ENCODE measurements at regions not wholly inside any gene's neighbourhood (a gene's known extent, or its start where the extent isn't known, plus 50 kb on each side); places are given as distances from the start of the nearest gene placed in this dataset.
A peak's percentile ranks its signal among the peaks of the same experiment; 100 is the strongest.

DNA sequence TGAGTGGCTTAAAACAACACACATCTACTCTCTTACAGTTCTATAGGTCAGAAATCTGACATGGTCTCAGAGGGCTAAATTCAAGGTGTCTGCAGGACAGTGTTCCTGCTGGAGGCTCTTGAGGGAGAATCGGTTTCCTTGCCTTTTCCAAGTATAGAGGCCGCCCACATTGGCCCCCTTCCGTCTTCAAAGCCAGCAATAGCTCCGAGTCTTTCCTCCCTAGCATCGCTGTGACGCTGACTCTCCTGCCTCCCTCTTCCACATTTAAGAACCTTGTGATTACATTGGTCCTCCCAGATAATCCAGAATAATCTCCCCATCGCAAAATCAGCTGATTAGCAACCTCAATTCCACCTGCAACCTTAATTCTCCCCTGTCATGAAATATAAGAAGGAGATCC lies 81.3 kb upstream of the IER5L start:
- DNase-seq (ENCODE audit: low read depth): no peak
- H3K4me3 ChIP-seq (ENCODE audit: control insufficient read depth, low read depth, low read length): no peak overlapping the region
- TF ChIP-seq, protein P1, sequence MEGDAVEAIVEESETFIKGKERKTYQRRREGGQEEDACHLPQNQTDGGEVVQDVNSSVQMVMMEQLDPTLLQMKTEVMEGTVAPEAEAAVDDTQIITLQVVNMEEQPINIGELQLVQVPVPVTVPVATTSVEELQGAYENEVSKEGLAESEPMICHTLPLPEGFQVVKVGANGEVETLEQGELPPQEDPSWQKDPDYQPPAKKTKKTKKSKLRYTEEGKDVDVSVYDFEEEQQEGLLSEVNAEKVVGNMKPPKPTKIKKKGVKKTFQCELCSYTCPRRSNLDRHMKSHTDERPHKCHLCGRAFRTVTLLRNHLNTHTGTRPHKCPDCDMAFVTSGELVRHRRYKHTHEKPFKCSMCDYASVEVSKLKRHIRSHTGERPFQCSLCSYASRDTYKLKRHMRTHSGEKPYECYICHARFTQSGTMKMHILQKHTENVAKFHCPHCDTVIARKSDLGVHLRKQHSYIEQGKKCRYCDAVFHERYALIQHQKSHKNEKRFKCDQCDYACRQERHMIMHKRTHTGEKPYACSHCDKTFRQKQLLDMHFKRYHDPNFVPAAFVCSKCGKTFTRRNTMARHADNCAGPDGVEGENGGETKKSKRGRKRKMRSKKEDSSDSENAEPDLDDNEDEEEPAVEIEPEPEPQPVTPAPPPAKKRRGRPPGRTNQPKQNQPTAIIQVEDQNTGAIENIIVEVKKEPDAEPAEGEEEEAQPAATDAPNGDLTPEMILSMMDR (conservative IDR thresholded peaks at IDR 0.05; ENCODE audit: control insufficient read depth, insufficient read depth, low read depth, low read length): no peak

DNA sequence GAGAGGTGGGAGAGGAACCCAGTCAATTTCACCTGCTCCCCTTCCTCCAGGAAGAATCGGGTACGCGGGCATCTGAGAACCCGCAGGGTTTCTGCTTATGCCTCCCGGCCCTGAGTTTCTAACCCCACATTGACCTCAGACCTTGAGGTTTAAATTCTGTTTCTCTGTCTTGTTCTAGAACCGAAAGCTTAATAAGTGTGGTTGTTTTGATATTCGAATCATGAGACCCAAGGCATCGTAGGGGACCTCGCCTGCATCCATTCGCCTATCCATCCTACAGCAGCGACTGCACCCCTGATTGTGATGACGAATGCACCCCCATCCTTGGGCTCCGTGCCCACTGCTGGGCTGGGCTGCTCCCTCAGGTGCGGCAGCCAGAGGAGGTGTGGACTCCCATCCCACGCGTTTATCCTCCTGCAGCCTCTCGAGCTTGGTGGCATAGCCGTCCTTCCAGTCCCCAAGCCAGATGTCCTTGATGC lies 80.8 kb upstream of the IER5L start:
- TF ChIP-seq, protein P1 (conservative IDR thresholded peaks at IDR 0.05; ENCODE audit: control insufficient read depth, insufficient read depth, low read depth, low read length): no peak
- peak overlapping the region; percentile 21 for H3K4me3 ChIP-seq (ENCODE audit: control insufficient read depth, low read depth, low read length)
- no peak for DNase-seq (ENCODE audit: low read depth)

DNA sequence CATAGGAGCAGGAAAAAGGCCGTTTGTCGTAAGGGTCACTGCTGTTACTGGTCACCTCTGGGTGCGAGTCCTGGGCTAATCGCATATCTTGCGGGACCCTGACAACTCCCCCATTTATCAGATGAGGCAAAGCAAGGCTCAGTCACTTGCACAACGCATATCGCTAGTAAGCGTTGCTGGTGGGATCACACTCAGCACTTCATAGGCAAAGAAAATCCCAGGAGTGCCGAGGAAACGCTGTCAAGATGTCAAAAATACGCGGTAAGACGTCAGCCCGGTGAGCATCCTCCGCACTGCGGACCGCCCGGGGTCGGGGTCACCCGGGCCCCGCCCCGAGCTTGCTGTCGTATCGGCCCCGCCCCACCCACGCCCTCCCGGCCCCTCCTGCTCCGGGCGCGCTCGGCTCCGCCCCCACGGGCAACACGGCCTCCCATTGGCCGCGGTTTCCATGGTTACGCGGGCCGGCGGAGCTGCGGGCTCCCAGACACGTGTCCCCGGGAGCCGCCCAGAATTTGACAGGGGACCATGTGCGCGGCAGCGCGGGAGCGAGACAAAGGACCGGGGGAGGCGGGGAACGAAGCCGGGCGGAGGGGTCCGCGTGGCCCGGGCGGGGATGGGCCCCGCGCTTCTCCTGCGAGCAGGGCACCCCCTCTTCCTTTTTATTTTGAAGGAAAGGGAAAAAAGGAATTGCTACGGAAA lies 80.2 kb upstream of the IER5L start:
- peak; percentile 86 for DNase-seq (ENCODE audit: low read depth)
- TF ChIP-seq, protein P1 (conservative IDR thresholded peaks at IDR 0.05; ENCODE audit: control insufficient read depth, insufficient read depth, low read depth, low read length): no peak
- H3K4me3 ChIP-seq (ENCODE audit: control insufficient read depth, low read depth, low read length): peak overlapping the region; percentile 24

DNA sequence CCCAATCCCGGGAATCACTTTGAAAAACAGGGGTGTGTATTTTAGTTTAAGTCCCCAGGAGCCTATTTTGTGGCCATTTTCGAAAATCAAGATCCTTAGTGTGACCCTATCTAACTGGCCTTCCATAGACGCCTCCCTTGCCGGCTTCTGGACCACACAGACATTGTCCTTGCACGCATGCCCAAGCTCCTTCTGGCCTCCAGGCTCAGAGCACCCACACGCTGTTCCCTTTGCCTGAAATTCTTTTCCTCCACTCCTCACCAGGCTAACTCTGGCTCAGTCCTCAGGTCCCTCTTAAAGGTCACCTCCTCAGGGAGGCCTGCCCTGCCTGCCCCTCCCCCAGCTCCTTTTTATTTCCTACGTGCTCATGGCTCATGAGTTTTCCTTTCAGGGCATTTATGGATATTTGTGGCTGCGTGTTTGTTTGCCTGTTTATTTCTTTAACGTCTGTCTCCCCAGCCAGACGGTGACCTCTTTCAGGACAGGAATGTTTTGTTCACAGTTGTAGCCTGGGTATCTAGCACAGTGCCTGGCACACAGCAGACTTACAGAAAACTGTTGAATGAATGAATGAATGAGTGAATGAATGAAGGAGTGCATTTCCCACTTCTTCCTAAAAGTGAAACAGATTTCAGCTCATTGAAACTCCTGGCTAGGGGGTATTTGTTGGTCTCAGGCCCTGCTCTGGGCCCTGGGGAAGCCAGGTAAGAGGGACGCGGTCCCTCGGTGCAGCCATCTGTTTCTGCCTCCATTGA lies 79.1 kb upstream of the IER5L start:
- TF ChIP-seq, protein P1 (conservative IDR thresholded peaks at IDR 0.05; ENCODE audit: control insufficient read depth, insufficient read depth, low read depth, low read length): no peak
- no peak overlapping the region for H3K4me3 ChIP-seq (ENCODE audit: control insufficient read depth, low read depth, low read length)
- DNase-seq (ENCODE audit: low read depth): no peak

DNA sequence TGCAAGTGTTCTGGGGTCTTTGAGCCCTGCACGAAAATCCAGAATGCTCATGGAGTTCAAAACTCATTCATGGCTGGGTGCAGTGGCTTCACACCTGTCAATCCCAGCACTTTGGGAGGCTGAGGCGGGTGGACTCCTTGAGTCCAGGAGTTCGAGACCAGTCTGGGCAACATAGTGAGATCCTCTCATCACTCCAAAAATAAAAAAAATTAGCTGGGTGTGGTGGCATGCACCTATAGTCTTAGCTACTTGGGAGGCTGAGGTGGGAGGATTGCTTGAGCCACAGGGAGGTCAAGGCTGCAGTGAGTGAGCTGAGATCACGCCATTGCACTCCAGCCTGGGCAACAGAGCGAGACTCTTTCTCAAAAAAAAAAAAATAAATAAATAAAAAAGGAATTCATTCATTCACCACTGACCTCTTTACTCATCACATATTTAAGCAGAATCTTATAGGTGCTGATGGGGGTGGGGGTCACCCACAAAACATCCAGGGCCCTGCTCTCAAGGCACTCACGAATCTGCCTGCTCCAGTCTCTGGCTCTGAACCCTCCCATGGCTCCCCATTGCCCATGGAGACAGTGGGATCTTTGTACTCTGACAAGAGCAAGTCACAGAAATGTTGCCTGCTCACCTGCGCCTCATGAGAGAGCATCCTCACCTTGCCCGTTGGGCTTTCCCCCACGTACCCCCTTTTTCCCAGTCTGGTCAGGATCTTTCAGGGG lies 76.7 kb upstream of the IER5L start:
- DNase-seq (ENCODE audit: low read depth): no peak

DNA sequence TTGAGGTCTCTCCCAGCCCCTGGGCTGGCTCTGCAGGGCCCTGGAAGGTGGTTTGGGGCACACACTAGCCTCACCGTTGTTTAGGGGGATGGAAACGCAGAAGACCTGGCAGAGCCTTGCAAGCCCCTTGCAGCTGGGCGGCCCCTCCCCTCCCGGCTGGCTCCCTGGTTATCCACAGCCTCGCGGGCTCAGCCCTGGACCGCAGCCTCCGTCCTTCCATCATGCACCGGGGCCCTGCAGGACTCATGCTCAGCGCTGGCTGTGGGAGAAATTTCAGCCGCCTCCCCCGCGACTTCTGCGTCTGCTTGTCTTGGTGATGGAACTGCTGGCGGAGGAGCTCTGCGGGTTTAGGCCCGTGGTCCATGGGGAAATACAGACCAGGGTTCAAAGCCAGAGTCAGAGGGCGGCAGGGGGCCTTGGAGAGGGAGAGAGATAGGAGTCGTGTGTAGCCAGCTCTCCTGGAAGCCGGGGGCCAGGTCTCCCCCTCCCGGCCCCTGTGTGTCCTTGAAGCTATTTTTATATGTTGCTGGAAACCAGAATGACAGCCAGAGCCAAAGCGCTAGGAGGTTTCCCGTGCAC lies 75.8 kb upstream of the IER5L start:
- peak; percentile 60 for DNase-seq (ENCODE audit: low read depth)
- TF ChIP-seq, protein P1 (conservative IDR thresholded peaks at IDR 0.05; ENCODE audit: control insufficient read depth, insufficient read depth, low read depth, low read length): no peak
- no peak overlapping the region for H3K4me3 ChIP-seq (ENCODE audit: control insufficient read depth, low read depth, low read length)

More for the DNA sequence above, 76.7 kb upstream of the IER5L start:
- no peak overlapping the region for H3K4me3 ChIP-seq (ENCODE audit: control insufficient read depth, low read depth, low read length)
- TF ChIP-seq, protein P1 (conservative IDR thresholded peaks at IDR 0.05; ENCODE audit: control insufficient read depth, insufficient read depth, low read depth, low read length): no peak

Measured in fibroblast of mammary gland (primary cell).